IPS-NIHi11 (cell line): ENCODE measurements at regions not wholly inside any gene's neighbourhood (a gene's known extent, or its start where the extent isn't known, plus 50 kb on each side); places are given as distances from the start of the nearest gene placed in this dataset.

Source experiments
- DNase-seq: peaks from one replicate; pipeline ENCODE4 v3.0.0; 2012; ENCODE audit warnings: mixed read lengths, low spot score

DNA sequence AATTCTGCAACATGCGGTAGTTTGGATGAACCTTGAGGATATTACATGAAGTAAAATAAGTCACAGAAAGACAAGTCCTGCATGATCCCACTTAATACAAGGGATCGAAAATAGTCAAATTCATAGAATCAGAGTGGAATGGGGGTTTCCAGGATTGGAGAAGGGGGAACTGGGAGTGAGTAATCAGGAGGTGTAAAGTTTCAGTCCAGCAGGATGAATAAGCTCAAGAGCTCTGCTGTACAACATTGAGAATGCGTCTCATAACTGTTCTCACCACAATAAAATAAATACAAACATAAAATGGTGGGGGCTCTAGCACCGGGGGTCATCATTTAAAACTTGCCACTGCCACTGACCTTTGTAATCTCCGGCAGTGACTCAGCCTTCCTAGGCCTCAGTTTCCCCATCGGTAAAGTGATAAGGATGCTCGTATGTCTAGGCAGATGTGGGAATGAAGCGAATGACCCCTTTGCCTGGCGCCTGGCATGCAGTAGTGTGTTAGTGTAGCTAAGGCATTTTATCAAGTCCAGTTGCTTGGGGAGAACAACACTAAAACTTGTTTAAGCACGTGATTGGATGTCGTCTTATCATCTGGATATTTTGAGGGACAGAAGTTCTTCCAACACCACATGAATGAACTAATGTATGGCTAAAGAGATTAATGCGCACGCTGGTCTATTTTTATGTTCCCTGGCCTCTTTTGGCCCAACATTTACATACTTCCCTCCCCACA is 421.1 kb downstream of the QKI start:
- DNase-seq = no peak

DNA sequence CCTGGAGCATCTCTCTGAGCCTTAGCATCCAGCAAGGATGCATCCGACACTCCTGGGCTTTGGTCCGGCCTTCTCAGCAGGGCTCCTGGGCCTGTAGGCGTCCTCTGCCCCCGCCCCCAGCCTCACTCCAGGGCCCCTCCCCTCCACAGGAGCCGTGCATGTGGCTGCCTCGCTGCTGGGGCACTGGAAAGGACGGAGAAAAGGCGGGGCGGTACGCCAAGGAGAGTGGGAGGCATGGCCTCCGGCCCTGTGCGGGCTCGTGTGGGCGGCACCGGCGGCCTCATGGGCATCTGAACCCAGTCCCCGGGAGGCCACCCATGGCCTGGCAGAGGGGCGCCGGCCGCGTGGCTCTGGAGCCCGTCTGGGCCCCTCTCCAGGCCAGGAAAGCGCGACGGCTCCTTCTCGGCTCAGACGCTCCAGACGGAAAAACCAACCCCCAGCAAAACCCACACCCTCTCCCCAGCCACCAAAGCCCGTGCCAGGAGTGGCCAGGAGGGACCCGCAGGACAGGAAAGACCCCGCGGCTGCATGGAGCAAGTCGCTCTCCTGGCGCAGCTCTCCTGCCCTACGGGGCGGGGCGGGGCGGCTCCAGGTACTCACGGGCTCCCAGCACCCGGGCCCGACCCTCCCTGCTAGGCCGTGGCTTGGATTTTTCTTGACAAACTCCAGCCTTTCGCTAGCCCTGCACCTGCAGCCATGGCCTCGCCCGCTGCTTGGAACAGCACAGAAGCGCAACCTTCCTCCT is 419.9 kb downstream of the QKI start:
- no peak for DNase-seq

GRCh38 chr6:163831736-163832135 is 417.2 kb downstream of the QKI start:
- DNase-seq = no peak

- DNase-seq = no peak
Measured at GRCh38 chr6:163830641-163831040, 416.1 kb downstream of the QKI start.

GRCh38 chr6:163828038-163828795 is 413.7 kb downstream of the QKI start:
- no peak for DNase-seq

- DNase-seq = no peak
Measured at GRCh38 chr6:163827143-163827542, 412.6 kb downstream of the QKI start.

DNA sequence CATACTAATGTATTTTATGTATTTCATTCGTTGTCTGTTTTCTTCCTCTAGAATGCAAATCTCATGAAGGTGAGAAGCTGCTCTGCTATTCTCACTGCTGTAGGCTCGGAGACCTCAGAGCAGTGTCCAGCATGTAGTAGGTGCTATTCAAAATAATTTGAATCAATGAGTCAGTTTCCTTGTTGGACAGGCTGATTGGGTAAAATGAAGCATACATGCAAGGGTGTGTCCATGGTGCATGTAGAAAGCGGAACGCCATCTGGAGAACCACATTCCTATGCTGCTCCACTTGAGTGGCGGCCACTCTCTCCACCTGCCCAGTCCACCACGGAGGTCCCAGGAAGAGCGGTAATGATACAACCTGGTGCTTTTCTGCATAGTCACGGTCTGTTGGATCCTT is 412.1 kb downstream of the QKI start:
- DNase-seq = no peak

DNA sequence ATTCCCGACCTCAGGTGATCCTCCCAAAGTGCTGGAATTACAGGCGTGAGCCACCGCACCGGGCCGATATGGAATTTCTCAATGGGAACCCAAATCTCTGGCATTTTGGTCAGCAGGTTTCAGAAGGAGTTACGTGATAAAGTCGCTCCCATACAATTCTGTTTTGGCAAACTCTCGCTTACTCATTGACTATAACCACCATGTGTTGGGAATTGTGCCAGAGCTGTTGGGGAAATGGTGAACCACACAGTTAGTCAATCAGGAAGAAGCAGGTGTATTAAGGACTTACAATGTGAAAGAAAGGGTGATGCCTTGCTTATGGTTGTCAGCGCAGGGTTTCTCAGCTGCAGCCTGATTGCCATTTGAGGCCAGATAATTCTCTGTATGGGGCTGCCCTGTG is 410.5 kb downstream of the QKI start:
- DNase-seq = no peak

DNA sequence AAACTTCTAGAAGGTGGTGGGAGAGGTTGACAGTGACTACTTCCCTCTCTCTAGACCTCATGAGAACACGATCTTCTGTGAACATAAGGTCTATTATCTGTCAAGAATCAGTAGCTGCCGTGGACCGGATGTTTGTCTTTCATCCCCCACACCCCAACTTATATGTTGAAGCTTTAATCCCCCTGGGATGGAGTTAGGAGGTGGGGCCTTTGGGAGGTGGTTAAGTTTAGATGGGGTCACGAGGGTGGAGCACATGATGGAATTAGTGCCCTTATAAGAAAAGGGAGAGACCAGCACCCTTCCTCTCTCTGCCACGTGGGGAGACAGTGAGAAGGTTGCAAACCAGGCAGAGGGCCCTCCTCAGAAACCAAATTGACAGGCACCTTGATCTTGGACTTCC is 409.1 kb downstream of the QKI start:
- DNase-seq = no peak

DNA sequence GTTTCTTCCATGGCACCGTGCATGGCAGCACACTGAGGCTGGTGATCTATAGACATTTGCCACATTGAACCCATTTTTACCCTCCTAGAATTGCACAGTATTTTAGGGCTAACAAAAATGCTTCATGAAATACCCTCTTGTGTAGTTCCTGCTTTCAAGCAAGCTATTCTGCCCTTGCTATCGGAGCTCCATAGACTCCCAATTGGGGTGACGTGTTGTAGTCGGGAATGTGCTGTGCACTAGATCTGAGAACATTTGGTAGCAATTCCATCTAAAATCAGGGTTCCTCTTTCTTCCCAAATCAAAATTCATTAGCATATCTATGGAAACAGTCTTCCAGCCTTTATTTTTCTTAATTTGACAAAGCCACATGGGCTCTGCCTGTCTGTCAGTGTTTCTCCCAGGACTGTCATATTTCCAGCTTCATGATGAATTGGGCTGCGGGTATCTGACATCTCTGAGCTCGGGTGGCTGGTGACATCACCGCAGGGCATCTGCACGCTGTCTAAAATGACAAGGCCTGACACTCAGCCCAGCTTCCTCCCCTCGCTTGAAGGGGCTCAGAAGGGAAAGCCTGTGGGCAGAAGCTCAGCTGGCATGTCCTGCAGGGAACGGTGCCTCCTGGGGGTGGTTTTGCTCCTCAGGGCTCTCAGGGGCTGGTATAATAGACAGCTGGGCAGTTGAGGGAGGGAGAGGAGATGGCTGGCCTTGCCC is 406.4 kb downstream of the QKI start:
- no peak for DNase-seq

- DNase-seq = no peak
Measured at GRCh38 chr6:163820171-163820570, 405.7 kb downstream of the QKI start.

DNA sequence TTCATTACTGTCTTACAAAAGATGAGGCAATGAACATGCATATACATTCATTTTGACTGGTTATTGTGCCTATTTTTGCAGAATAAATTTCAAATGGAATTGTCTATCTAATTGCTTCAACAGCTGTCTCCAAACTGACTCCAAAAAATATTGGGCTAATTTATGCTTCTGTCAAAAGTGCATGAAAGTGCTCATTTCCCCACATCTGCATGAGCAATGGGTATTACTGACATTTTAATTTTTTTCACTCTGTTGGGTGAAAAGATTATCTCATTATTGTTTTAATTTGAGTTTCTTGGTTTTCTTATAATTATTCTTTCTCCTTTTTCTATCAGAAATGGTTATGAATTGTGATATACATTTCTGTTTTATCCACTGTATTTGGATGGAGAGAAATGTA is 404.2 kb downstream of the QKI start:
- DNase-seq = no peak

- DNase-seq = no peak
Measured at GRCh38 chr6:163816441-163816840, 401.9 kb downstream of the QKI start.

GRCh38 chr6:163815796-163816195 is 401.3 kb downstream of the QKI start:
- no peak for DNase-seq

DNA sequence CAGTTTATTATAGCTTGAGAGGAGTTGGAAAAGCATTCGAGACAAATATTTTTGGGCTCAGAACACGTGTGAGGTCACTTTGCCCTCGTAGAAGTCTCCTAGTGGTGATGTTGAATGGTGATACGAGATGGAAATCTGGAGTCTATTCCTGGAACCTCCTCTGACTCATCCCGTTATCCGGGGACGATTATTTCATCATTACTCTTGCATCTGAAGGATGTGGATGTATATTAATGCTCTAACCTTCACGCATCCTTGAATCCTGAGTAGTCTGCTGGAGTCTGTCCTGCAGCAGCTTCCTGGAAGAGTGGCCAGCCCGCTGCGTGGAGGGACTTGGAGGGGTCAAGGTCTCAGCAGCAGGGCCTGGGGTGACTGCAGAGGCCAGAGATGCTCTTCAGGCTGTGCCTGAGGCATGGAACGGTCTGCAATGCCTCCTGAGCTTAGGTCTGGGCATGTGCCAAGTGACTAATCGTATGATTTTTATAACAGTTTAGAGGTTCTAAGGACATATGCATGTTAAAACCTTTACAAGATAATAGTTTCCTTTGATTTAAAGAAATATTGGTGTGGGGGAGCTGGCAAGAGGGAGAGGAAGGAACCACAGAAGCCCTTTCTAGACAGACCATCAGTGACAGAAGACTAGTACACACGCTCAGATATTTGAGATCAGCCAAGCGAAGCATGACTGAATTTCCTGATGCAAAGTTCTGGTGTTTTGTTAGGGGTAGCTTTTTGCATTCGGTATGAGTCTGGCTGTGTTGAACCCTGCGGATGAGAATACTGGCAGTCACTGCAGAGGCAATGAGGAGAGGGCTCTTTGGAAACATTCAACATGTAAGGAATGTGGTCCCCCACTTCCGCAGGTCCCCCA is 400.2 kb downstream of the QKI start:
- no peak for DNase-seq

GRCh38 chr6:163813979-163814493 is 399.5 kb downstream of the QKI start:
- no peak for DNase-seq

DNA sequence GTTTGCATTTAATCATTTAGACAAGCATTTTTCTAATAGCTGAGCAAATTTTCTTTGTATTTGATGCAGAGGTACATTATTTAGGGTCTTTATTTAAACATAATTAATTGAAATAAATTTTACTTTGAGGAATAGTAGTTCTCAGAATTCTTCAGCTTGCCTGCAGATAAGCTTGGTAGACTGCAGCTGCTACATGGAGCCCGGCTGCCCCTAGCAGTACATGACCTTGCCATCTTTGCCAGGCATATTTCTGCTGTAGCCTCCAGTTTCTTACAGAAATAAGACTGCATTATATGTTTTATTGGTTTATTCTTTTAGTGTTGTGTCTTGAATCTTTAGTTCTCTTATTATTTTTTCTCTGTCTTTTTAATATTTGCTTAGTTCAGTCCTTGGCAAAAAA is 396.8 kb downstream of the QKI start:
- DNase-seq = no peak

DNA sequence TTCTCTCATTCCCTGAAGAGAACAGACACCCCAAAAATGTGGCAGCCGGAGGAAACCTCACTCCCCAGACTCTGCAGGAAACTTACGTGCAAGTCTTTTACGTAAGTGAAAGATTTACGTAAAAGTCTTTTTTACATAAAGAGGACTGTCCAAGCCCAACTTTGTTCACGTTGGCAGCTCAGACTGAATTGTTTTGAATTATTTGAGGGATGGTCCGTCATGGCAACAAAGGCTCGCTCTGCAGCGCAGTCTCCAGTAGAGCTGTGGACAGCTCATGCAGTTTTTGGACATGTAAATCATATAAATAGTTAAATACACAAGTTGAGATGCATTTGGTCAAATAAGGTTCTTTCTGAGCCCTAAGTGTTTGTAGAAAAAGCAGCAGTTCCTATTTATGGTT is 394.8 kb downstream of the QKI start:
- DNase-seq = no peak

DNA sequence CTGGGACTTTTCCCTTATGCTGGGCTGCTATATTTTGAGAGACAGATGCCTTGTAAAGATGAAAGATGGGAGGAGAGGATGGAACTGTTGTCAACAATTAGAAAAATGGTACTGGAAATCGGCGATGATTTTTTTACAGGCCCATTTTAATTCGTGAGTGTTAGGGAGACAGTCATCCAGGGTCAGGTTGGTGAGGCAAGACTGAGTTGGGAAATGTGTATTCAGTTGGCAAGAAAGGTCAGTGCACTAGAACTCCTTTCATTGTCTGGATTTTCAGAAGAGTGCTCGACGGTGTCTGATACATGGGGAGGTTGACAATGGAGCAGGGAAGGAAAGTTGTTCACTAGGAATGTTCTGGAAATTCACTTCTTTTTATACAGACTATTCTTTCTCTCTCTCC is 394.4 kb downstream of the QKI start:
- DNase-seq = no peak

- no peak for DNase-seq
Measured at GRCh38 chr6:163808231-163808630, 393.7 kb downstream of the QKI start.
